Upper lobe of left lung (tissue), 4 donors: ENCODE measurements at regions not wholly inside any gene's neighbourhood (a gene's known extent, or its start where the extent isn't known, plus 50 kb on each side); places are given as distances from the start of the nearest gene placed in this dataset.

Source experiments
- EP300 ChIP-seq, 4 donors: sonication (generic); formaldehyde crosslinking; IDR thresholded peaks; one replicate each; pipeline ENCODE4 v1.5.1; 2017; ENCODE audit warnings: antibody characterized with exemption in 4 of 4, control low read depth in 2 of 4
- POLR2A ChIP-seq, 4 donors: fragments of 450-650 bp; IDR thresholded peaks; one replicate each; pipeline ENCODE4 v1.5.1; 2016 to 2017; ENCODE audit warnings: antibody characterized with exemption in 4 of 4, mild to moderate bottlenecking in 2 of 4
- POLR2AphosphoS5 ChIP-seq, 2 donors: sonication (generic); formaldehyde crosslinking; IDR thresholded peaks; one replicate each; pipeline ENCODE4 v1.5.1; 2017; ENCODE audit warnings: antibody characterized with exemption in 2 of 2
- TF ChIP-seq, protein P1 (sequence below), 6 experiments: fragments of 450-650 bp in 4 of 6; fragments of 200-600 bp in 2 of 6; sonication (generic) in 2 of 6; IDR thresholded peaks; one replicate each; pipeline ENCODE4 v1.5.1; 2016 to 2019; ENCODE audit warnings: antibody characterized with exemption in 6 of 6

DNA sequence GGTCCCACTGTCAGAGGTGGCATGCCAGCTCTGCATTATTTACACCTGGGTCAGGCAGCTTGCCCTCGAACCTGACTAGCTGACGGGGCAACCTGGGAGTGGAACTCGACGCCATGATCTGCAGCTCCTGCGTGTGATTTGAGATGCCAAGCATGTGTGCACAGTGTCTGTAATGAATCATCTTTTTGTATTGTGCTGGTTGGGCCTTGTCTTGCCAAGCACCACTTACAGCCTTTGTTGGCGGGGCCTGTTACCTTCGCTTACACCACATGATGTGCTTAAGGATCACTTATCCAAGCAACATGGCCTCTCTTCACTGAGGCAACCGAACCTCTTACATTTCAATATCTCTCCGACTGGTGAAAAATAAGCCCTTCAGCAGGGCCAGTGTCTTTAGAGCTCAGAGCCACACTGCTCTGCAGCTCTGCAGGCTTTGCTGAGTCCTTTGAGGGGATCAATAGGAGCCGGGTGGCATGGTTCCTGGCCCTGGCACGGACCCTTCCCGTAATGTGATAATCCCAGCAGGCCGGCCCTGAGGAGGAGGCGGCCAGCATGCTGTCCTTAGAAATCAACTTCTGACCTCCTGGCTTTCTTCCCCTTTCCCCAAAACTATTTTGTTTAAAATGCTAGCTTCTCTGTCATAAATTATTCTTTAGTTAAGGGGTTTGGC, 297.7 kb upstream of the CD180 start:
- TF ChIP-seq POLR2A (IDR thresholded peaks at IDR 0.05) (no peak), EP300 (IDR thresholded peaks at IDR 0.05) (no peak), POLR2AphosphoS5 (IDR thresholded peaks at IDR 0.05) (no peak)
- TF ChIP-seq, protein P1, sequence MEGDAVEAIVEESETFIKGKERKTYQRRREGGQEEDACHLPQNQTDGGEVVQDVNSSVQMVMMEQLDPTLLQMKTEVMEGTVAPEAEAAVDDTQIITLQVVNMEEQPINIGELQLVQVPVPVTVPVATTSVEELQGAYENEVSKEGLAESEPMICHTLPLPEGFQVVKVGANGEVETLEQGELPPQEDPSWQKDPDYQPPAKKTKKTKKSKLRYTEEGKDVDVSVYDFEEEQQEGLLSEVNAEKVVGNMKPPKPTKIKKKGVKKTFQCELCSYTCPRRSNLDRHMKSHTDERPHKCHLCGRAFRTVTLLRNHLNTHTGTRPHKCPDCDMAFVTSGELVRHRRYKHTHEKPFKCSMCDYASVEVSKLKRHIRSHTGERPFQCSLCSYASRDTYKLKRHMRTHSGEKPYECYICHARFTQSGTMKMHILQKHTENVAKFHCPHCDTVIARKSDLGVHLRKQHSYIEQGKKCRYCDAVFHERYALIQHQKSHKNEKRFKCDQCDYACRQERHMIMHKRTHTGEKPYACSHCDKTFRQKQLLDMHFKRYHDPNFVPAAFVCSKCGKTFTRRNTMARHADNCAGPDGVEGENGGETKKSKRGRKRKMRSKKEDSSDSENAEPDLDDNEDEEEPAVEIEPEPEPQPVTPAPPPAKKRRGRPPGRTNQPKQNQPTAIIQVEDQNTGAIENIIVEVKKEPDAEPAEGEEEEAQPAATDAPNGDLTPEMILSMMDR (IDR thresholded peaks at IDR 0.05) = no peak
